ENCODE measurements at regions not wholly inside any gene's neighbourhood (a gene's known extent, or its start where the extent isn't known, plus 50 kb on each side); places are given as distances from the start of the nearest gene placed in this dataset.

DNA sequence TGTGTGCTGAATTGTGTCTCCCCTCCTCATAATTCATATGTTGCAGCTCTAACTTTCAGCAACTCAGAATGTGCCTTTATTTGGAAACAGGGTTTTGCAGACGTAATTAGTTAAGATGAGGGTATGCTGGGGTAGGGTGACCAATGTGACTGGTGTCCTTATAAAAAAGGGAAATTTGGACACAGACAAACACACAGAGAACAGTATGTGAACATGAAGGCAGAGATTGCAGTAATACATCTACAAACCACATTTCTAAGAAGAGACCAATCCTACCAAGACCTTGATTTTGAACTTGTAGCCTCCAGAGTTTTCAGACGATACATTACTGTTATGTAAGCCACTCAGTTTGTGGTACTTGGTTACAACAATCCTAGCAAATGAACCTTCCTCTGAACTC is 817.8 kb downstream of the TUSC7 start:
- Mint-ChIP-seq H3K36me3 (no peaks in the 10 kb centered on the region), H3K27ac (no peak overlapping the region), H3K9me3 (peaks cover 4% of the 10 kb centered on the region), H3K4me3 (no peak overlapping the region), H3K4me1 (no peaks in the 10 kb centered on the region), H3K27me3 (peaks cover 13% of the 10 kb centered on the region)
- ATAC-seq = no peak

DNA sequence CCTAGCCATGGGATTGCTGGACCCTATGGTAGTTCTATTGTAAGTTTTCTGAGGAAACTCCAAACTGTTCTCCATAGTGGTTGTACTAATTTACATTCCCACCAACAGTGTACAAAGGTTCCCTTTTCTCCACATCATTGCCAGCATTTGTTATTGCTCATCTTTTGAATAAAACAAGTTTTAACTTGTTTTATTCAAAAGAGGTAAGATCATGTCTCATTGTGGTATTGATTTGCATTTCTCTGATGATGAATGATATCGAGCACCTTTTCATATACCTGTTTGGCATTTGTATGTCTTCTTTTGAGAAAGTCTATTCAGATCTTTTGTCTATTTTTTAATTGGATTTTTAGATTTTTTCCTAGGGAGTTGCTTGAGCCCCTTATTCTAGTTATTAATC is 819.1 kb downstream of the TUSC7 start:
- ATAC-seq = no peak
- H3K27me3 Mint-ChIP-seq = peaks cover 13% of the 10 kb centered on the region
- H3K36me3 Mint-ChIP-seq = no peaks in the 10 kb centered on the region
- H3K4me3 Mint-ChIP-seq = no peak overlapping the region
- H3K9me3 Mint-ChIP-seq = peaks cover 4% of the 10 kb centered on the region
- H3K27ac Mint-ChIP-seq = no peak overlapping the region
- H3K4me1 Mint-ChIP-seq = no peaks in the 10 kb centered on the region

DNA sequence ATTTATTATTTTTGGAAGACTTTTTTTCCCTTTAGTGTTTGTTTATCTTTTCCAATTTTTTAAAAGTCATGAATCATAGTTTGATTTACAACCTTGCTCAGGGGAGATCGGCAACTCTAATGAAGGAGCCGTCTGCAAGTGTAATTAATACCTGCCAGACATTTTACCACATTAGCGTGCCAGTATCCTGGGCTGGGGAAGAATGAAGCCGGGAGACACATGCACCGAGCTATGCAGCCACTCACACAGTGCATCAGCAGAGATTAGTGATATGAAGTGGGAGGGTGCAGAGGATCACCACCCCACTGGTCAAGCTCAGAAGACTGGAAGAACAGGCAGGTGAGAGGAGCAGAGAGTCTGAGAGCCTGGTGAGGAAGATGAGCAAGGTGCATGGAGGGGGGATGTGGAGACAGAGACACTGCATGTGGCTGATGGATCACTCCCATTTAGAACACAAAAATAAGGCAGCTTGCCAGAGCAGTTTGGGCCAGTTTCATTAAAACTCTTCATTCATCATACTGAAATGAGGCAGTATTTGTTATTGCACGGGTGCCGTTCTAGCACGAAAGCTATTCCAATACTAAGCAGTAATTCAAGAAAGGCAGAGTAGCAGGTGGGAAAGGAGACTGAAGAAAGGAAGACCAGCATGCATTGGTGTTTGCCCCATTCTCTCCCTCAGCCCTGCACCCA is 821.6 kb downstream of the TUSC7 start:
- no peaks in the 10 kb centered on the region for H3K36me3 Mint-ChIP-seq
- H3K9me3 Mint-ChIP-seq = peaks cover 4% of the 10 kb centered on the region
- no peak overlapping the region for H3K27ac Mint-ChIP-seq
- peaks cover 13% of the 10 kb centered on the region for H3K27me3 Mint-ChIP-seq
- H3K4me3 Mint-ChIP-seq = no peak overlapping the region
- no peaks in the 10 kb centered on the region for H3K4me1 Mint-ChIP-seq
- no peak for ATAC-seq

DNA sequence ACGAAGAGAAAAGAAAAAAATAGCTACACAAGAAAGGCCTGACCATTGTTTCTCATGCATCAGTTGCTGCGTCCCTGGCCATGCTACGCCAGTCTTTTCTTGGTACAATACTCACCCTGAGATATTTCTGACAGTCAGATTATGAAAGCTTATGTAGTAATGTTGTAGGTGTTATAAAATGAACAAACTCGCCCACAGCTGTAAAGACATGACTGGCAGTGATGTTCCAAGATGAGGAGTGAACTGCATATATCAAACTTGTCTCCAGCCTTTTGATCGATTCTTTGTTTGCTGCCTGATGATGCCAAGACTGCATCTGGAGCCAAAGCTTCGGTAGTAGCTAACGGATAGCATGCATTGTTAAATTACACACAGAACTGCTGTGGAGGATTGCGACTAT is 822.7 kb downstream of the TUSC7 start:
- H3K4me3 Mint-ChIP-seq = no peak overlapping the region
- no peaks in the 10 kb centered on the region for H3K36me3 Mint-ChIP-seq
- H3K4me1 Mint-ChIP-seq = no peaks in the 10 kb centered on the region
- H3K9me3 Mint-ChIP-seq = peaks cover 7% of the 10 kb centered on the region
- peaks cover 13% of the 10 kb centered on the region for H3K27me3 Mint-ChIP-seq
- ATAC-seq = no peak
- no peak overlapping the region for H3K27ac Mint-ChIP-seq

DNA sequence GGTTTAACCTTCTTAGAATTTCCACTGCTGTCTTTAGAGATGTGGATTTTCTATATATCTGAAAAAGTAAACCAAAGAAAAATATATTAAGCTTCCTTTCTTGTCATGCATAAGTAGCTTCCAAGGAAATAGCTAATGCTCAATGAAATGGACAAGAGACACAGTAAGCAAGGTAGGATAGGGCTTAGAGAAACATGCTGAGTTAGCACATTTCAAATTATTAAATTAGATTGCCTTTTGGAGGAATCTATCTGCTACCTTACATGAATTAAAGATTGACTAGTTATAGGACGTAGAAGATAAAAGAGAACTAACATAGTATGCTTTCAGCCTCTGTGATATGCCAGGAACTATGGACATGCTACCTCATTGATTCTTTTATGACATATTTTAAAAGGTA is 824.6 kb downstream of the TUSC7 start:
- no peaks in the 10 kb centered on the region for H3K36me3 Mint-ChIP-seq
- no peak for ATAC-seq
- H3K9me3 Mint-ChIP-seq = peaks cover 2% of the 10 kb centered on the region
- peaks cover 3% of the 10 kb centered on the region for H3K27me3 Mint-ChIP-seq
- H3K4me3 Mint-ChIP-seq = no peak overlapping the region
- H3K4me1 Mint-ChIP-seq = no peaks in the 10 kb centered on the region
- no peak overlapping the region for H3K27ac Mint-ChIP-seq

DNA sequence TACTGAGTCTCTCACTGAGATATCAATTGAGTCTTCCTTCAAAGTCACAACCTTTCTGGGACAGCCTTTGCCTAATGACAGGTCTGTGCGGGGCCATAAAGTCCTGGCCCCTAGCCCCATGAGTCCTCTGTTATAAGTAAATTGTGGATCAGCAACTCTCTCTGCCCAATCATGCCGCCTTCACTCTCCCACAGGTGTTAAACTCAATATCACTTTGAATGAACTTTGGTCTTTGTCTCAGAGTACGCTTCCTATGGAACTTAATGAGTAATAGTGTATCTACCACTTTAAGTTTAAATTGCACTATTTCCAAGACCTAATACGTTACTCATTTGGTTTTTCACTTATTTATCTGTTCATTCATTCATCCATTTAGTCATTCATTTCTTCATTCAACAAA is 826.4 kb downstream of the TUSC7 start:
- ATAC-seq = no peak
- Mint-ChIP-seq H3K27ac (no peak overlapping the region), H3K4me3 (no peak overlapping the region), H3K4me1 (no peaks in the 10 kb centered on the region), H3K36me3 (no peaks in the 10 kb centered on the region), H3K27me3 (no peaks in the 10 kb centered on the region), H3K9me3 (peaks cover 2% of the 10 kb centered on the region)

DNA sequence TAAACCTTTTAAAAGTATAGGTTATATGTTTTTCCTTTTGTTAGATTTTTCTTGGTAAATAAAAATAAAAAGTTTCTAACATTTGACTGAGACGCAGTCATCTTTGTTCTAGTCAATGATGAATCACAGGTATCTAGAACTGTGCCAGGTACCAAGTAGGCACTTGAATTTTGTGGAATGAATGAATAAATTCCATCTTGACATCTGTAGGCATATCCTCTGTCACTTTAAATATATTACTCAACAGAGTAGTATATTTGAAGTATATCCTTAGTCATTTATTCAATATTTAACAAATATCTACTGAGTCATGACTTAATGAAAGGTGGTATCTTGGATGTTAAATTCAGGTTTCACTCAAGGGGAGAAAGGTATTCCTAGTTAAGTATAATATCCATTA is 828.4 kb downstream of the TUSC7 start:
- ATAC-seq = no peak
- peaks cover 2% of the 10 kb centered on the region for H3K9me3 Mint-ChIP-seq
- H3K27me3 Mint-ChIP-seq = no peaks in the 10 kb centered on the region
- no peaks in the 10 kb centered on the region for H3K4me1 Mint-ChIP-seq
- no peaks in the 10 kb centered on the region for H3K36me3 Mint-ChIP-seq
- no peak overlapping the region for H3K4me3 Mint-ChIP-seq
- H3K27ac Mint-ChIP-seq = no peak overlapping the region

DNA sequence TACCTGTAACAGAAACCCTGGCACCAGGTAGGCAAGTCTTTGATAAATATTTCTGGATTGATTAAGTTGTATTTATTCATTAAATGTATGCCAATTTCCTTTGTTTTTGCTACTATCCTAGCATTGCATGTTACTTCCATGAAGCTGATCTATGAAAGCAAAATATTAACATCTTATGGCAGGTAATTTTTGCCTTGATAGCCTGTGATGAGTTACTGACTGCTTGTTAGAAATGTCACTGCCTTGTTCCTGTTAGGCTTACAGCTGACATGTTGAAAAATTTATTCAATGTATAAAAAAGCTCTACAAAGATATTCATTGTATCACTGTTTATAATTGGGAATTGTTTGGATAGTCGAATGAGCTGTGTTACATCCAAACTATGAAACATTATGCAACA is 830.1 kb downstream of the TUSC7 start:
- Mint-ChIP-seq H3K9me3 (peaks cover 2% of the 10 kb centered on the region), H3K27me3 (no peaks in the 10 kb centered on the region), H3K27ac (no peak overlapping the region), H3K4me1 (no peaks in the 10 kb centered on the region), H3K4me3 (no peak overlapping the region), H3K36me3 (no peaks in the 10 kb centered on the region)
- no peak for ATAC-seq

DNA sequence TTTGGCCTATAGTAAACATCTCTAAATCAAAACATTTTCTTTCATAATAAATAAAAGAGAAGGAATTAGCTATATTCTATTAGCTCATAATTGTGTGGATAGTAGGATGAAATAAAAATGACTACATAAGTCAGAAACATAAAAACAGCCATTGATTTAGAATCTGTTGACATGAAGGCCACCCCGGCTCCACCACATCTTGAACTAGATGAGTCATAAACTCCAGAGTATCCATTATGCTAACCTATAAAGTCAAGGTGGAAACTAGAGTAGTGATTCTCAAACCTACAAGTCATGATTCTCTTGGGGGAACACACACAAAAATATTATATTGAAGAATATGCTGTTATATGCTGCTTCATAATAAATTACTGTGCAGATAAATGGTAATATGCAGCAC is 831.0 kb downstream of the TUSC7 start:
- Mint-ChIP-seq H3K27me3 (no peaks in the 10 kb centered on the region), H3K27ac (no peak overlapping the region), H3K9me3 (peaks cover 2% of the 10 kb centered on the region), H3K36me3 (no peaks in the 10 kb centered on the region), H3K4me1 (no peaks in the 10 kb centered on the region), H3K4me3 (no peak overlapping the region)
- ATAC-seq = no peak

DNA sequence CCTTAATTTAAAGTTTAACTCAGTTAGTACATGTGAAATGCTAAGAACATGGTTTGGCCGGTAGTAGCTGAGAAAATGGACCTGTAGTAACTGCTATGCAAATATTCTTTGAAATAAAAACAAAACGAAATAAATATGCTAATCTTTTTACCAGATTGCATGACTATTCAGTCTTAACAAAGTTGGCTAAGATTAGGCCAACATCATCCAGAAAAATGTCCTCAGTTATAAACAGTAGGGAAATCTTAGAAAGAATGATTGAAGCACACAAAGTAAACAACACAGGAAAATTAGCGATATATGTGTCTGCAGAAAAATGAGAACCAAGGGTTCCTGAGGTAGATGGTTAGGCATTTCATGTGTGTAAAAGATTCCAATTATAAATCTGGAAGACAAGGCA is 832.1 kb downstream of the TUSC7 start:
- Mint-ChIP-seq H3K4me1 (no peaks in the 10 kb centered on the region), H3K27ac (no peak overlapping the region), H3K27me3 (no peaks in the 10 kb centered on the region), H3K4me3 (no peak overlapping the region), H3K36me3 (no peaks in the 10 kb centered on the region), H3K9me3 (no peaks in the 10 kb centered on the region)
- ATAC-seq = no peak

DNA sequence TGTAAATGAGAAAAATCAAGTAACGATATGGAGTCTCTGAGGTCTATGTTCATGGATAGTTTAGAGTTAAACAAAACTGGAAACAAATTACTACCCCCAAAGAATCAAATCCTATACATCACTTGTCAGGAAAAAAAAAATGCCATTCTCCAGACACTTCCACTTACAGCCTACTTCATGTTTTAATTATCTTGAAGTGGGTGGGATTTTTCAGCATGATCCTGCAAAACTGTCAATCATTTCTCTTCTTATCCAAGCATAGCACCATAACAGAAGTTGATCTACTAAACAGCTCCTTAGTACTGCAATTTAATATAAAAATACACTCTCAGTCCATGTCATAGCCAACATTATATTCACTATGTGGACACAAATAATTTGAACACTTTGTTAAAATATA is 833.9 kb downstream of the TUSC7 start:
- H3K27me3 Mint-ChIP-seq = no peaks in the 10 kb centered on the region
- no peak for ATAC-seq
- no peaks in the 10 kb centered on the region for H3K36me3 Mint-ChIP-seq
- no peak overlapping the region for H3K27ac Mint-ChIP-seq
- H3K4me3 Mint-ChIP-seq = no peak overlapping the region
- no peaks in the 10 kb centered on the region for H3K9me3 Mint-ChIP-seq
- no peaks in the 10 kb centered on the region for H3K4me1 Mint-ChIP-seq

DNA sequence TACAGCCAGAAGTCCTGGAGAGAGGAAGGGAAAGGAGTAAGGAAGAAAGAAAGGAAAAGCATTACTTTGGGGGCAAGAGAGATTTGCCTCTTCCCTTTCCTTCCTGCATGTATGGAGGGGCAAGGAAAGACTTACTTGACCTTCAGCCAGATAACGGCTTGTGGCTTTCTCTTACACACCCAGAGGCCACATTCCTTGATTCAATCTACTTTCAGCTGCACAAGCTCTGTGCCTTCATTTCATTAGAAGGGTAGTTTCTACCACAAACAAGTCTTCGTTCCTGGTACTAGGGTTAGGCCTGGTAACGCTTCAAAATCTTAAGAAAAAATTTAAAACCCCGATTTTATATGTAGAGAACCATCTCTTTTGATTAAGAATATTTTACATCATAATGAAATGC is 835.9 kb downstream of the TUSC7 start:
- H3K27ac Mint-ChIP-seq = no peak overlapping the region
- H3K9me3 Mint-ChIP-seq = no peaks in the 10 kb centered on the region
- no peak overlapping the region for H3K4me3 Mint-ChIP-seq
- no peaks in the 10 kb centered on the region for H3K36me3 Mint-ChIP-seq
- no peaks in the 10 kb centered on the region for H3K27me3 Mint-ChIP-seq
- no peak for ATAC-seq
- no peaks in the 10 kb centered on the region for H3K4me1 Mint-ChIP-seq

DNA sequence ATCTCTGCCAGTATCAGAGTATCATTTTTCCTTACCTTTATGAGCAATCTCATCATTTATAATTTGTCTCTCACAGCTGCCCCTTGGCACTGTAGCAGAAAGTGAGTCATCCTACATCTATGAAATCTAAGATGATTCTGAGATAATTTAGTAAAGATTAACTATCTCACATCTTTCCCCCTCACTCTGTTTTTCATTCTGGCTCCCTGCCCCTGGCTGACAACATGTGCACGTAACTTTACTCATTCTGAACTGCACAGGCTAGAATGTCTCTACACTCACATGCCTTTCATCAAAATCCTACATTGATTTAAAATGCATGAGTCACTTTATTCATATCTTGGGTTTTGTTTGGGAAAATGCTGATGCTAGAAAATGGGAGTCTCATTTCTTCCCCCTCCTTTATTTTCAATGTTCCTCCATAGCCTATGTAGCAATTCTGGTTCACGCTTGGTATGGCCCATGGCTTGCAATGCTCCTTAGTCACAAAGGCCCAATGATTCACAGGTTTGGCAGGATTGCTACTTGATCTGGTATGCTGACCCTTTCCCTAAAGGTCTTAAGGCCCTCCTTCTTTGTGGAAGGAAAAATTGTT is 838.5 kb downstream of the TUSC7 start:
- Mint-ChIP-seq H3K36me3 (no peaks in the 10 kb centered on the region), H3K27ac (no peak overlapping the region), H3K4me1 (no peaks in the 10 kb centered on the region), H3K9me3 (no peaks in the 10 kb centered on the region), H3K27me3 (no peaks in the 10 kb centered on the region), H3K4me3 (no peak overlapping the region)
- ATAC-seq = no peak

DNA sequence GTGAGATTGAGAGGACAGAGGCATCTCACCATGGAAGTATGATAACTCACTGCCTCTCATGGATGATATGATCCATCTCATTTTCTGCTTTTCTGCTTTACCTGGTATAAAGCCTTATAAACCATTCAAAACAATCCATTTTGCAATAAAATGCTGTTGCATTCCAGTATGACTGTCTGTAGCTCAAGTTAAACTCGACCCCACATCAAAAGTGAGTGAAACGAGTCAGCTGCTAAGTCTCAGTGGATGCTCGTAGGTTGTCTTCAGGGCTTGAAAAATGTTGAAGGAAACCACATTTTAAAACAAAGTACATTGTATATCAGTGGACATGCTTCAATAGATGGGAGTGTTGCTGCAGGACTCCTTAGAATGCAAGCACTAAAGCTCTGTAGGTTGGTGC is 839.0 kb downstream of the TUSC7 start:
- H3K4me3 Mint-ChIP-seq = no peak overlapping the region
- H3K9me3 Mint-ChIP-seq = peaks cover 2% of the 10 kb centered on the region
- no peaks in the 10 kb centered on the region for H3K27me3 Mint-ChIP-seq
- no peaks in the 10 kb centered on the region for H3K36me3 Mint-ChIP-seq
- no peak for ATAC-seq
- no peaks in the 10 kb centered on the region for H3K4me1 Mint-ChIP-seq
- H3K27ac Mint-ChIP-seq = no peak overlapping the region

DNA sequence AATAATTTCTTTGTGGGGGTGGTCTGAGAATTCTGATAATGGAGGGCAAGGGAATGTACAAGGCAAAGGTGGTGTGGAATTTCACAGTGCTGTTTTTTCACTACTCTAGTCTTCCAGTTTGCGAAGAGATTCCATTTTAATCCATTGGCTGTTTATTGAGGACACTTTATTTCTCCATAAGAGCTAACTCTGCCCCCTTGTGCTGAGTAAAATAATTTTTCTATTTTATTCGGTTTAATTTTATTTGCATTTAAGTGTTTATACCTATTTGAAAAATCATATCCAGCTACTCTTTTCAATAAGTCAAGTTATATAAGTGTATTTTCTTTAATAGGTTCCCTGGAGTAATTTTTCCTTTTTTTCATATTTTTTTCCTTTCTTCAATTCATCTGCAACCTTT is 840.1 kb downstream of the TUSC7 start:
- no peak for ATAC-seq
- Mint-ChIP-seq H3K9me3 (peaks cover 3% of the 10 kb centered on the region), H3K4me1 (no peaks in the 10 kb centered on the region), H3K36me3 (no peaks in the 10 kb centered on the region), H3K4me3 (no peak overlapping the region), H3K27ac (no peak overlapping the region), H3K27me3 (no peaks in the 10 kb centered on the region)

DNA sequence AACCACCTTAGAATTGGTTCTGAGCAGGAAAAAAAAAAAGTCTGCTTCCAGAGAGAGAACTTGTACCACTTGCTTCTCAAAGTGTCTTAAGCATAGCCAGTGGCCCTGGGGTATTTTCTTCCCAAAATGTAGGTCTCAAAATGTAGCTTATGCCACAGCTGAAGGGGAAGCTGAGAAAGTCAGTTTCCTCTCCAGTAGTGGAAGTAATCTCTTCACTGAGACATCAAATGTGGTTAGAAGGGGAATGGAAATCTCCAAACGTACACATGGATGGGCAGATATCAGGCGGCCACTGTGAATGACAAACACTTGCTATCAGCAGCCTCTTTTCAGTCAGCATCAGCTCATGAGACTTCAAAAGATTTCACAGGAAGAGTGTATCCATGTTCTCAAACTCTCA is 841.2 kb downstream of the TUSC7 start:
- Mint-ChIP-seq H3K36me3 (no peaks in the 10 kb centered on the region), H3K4me1 (no peaks in the 10 kb centered on the region), H3K27me3 (no peaks in the 10 kb centered on the region), H3K9me3 (peaks cover 3% of the 10 kb centered on the region), H3K4me3 (no peak overlapping the region), H3K27ac (no peak overlapping the region)
- ATAC-seq = no peak
